ENCODE measurements at regions not wholly inside any gene's neighbourhood (a gene's known extent, or its start where the extent isn't known, plus 50 kb on each side); places are given as distances from the start of the nearest gene placed in this dataset.
"Not testable (repeated sequence)": the region's sequence is repeated elsewhere in the genome, so short reads cannot be mapped to it uniquely, and the experiment has no call there.

- H3K4me3 ChIP-seq (ENCODE audit: low read depth, low read length), result no peak overlapping the region
- TF ChIP-seq CTCF (IDR thresholded peaks at IDR 0.05; ENCODE audit: insufficient read depth, low read depth, low read length), result no peak
- DNase-seq (ENCODE audit: low read depth), result no peak
Measured at GRCh38 chr1:182169203-182169602, 107.7 kb upstream of the ZNF648 start.

DNA sequence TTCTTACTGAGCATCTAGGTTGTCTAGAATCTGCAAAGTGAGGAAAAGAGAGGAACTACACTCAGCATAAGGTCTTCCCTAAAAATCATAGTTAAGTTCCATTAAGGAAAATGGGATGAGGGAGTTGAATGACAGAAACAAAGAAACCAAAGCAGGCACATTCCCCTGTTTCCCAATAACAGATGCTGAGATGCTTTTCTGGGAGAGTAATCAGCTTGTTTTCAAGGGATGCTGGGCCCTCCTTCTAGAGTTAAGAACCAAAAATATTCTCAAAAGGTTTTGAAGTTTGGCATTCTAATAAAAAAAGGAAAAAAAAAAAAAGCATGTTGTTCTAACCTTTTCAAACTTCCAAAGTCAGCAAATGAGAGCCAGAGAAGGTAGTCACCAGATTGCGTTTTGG is 105.2 kb upstream of the ZNF648 start:
- TF ChIP-seq CTCF (IDR thresholded peaks at IDR 0.05; ENCODE audit: insufficient read depth, low read depth, low read length), result no peak
- H3K4me3 ChIP-seq (ENCODE audit: low read depth, low read length), result no peak overlapping the region
- peak; percentile 27 for DNase-seq (ENCODE audit: low read depth)

DNA sequence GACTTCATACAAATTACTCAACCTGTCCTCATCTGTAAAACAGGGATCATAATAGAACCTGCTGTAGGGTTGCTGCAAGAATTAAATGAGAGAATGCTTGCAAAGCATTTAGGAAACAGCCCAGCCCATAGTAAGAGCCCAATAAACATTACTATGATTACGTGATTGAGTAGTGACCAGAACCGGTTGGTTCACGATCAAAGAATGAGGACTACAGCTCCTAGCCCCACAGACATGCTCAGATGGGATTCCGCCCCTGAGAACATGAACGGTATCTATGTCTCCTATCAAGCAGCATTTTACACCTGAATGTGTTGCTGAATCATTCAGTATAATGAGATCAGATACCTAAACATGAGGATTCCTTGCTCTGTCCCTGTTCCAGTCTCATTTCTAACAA is 104.8 kb upstream of the ZNF648 start:
- H3K4me3 ChIP-seq (ENCODE audit: low read depth, low read length), result no peak overlapping the region
- no peak for DNase-seq (ENCODE audit: low read depth)
- TF ChIP-seq CTCF (IDR thresholded peaks at IDR 0.05; ENCODE audit: insufficient read depth, low read depth, low read length), result no peak

GRCh38 chr1:182164273-182164672 is 102.8 kb upstream of the ZNF648 start:
- H3K4me3 ChIP-seq (ENCODE audit: low read depth, low read length), result no peak overlapping the region
- no peak for DNase-seq (ENCODE audit: low read depth)
- no peak for TF ChIP-seq CTCF (IDR thresholded peaks at IDR 0.05; ENCODE audit: insufficient read depth, low read depth, low read length)

GRCh38 chr1:182163821-182164223 is 102.3 kb upstream of the ZNF648 start:
- no peak for TF ChIP-seq CTCF (IDR thresholded peaks at IDR 0.05; ENCODE audit: insufficient read depth, low read depth, low read length)
- peak; percentile 68 for DNase-seq (ENCODE audit: low read depth)
- no peak overlapping the region for H3K4me3 ChIP-seq (ENCODE audit: low read depth, low read length)

GRCh38 chr1:182159443-182159842 is 97.9 kb upstream of the ZNF648 start:
- TF ChIP-seq CTCF (IDR thresholded peaks at IDR 0.05; ENCODE audit: insufficient read depth, low read depth, low read length), result no peak
- DNase-seq (ENCODE audit: low read depth), result no peak

DNA sequence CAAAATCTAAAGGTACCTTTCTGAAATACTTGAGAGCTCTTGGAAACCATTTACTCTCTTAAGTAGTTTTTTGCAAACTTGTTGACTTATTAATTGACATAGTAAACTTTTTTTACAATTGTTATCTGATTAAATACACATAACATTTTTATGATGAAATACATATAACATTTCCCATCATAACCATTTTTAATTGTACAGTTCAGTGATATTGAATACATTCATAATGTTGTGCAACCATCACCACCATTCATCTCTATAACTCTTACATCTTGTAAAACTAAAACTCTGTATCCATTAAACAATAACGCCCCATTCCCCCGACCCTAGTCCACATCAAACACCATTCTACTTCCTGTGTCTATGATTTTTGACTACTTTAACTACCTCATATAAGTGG is 95.7 kb upstream of the ZNF648 start:
- no peak for TF ChIP-seq CTCF (IDR thresholded peaks at IDR 0.05; ENCODE audit: insufficient read depth, low read depth, low read length)
- no peak for DNase-seq (ENCODE audit: low read depth)
- H3K4me3 ChIP-seq (ENCODE audit: low read depth, low read length), result no peak overlapping the region

More at GRCh38 chr1:182159443-182159842, 97.9 kb upstream of the ZNF648 start:
- no peak overlapping the region for H3K4me3 ChIP-seq (ENCODE audit: low read depth, low read length)

DNA sequence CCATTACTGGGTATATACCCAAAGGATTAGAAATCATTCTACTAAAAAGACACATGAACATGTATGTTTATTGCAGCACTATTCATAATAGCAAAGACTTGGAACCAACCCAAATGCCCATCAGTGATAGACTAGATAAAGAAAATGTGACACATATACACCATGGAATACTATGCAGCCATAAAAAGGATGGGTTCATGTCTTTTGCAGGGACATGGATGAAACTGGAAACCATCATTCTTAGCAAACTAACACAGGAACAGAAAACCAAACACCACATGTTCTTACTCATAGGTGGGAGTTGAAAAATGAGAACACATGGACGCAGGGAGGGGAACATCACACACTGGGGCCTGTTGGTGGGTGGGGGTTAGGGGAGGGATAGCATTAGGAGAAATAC is 92.9 kb upstream of the ZNF648 start:
- DNase-seq (ENCODE audit: low read depth); H3K4me3 ChIP-seq (ENCODE audit: low read depth, low read length): not testable (repeated sequence)

Data from fibroblast of villous mesenchyme (primary cell).